H1 (cell line): ENCODE measurements at regions not wholly inside any gene's neighbourhood (a gene's known extent, or its start where the extent isn't known, plus 50 kb on each side); places are given as distances from the start of the nearest gene placed in this dataset.
A peak's percentile ranks its signal among the peaks of the same experiment; 100 is the strongest.

Experiments used
- CTCF ChIA-PET: fragments of 300-600 bp; sonication (Branson Sonifier 250); formaldehyde crosslinking; loops from one replicate; lab custom pipeline; 2021; ENCODE audit not compliant: partially characterized antibody; lab: Charles Lee
- POLR2A ChIA-PET: fragments of 300-600 bp; sonication (Branson Sonifier 250); formaldehyde crosslinking; loops from one replicate; lab custom pipeline; 2021; ENCODE audit warnings: inconsistent platforms; ENCODE audit not compliant: partially characterized antibody; lab: Charles Lee
- DNase-seq, 2 experiments: peaks; one replicate each; pipeline versions ENCODE4 v3.0.0 to v3.0.0-alpha.2; 2010 to 2022; ENCODE audit warnings: low spot score in 2 of 2, low read depth in 1 of 2, mixed read lengths in 1 of 2
- FAIRE-seq: peaks from 2 replicates; lab custom pipeline; 2011; peaks lifted over from hg19 to GRCh38; lab: Jason Lieb, UNC
- H2AFZ ChIP-seq: 2 replicates; pipeline ENCODE4 v1.8.1; 2012; ENCODE audit warnings: low read length, inconsistent platforms
- H2AK5ac ChIP-seq: 2 replicates; pipeline ENCODE4 v1.6.1; 2013; ENCODE audit warnings: low read depth, low read length
- H2BK120ac ChIP-seq: replicated peaks from 2 replicates; pipeline ENCODE3; 2013; ENCODE audit warnings: low read depth, low read length, inconsistent platforms
- H2BK12ac ChIP-seq: 2 replicates; pipeline ENCODE4 v1.6.1; 2013; ENCODE audit warnings: low read depth, low read length
- H2BK15ac ChIP-seq: 2 replicates; pipeline ENCODE4 v1.6.1; 2013; ENCODE audit warnings: low read length
- H2BK20ac ChIP-seq: 2 replicates; pipeline ENCODE4 v1.6.1; 2013; ENCODE audit warnings: low read length
- H2BK5ac ChIP-seq: 2 replicates; pipeline ENCODE4 v1.6.1; 2013; ENCODE audit warnings: low read depth, low read length
- H3K14ac ChIP-seq: 2 replicates; pipeline ENCODE4 v1.6.1; 2013; ENCODE audit warnings: inconsistent platforms; ENCODE audit not compliant: insufficient read length
- H3K18ac ChIP-seq: 2 replicates; pipeline ENCODE4 v1.6.1; 2013; ENCODE audit warnings: low read length; ENCODE audit errors: extremely low read depth
- H3K23ac ChIP-seq: 2 replicates; pipeline ENCODE4 v1.6.1; 2013; ENCODE audit warnings: inconsistent platforms; ENCODE audit not compliant: insufficient read length
- H3K23me2 ChIP-seq: 2 replicates; pipeline ENCODE4 v1.6.1; 2013; ENCODE audit warnings: low read depth, low read length
- H3K27ac ChIP-seq: 2 replicates; pipeline ENCODE4 v1.6.1; 2011; ENCODE audit warnings: low read depth, low read length, inconsistent platforms
- H3K27me3 ChIP-seq, 4 experiments: replicated peaks in 1 of 4; 1 replicate in 1 of 4; 2 replicates in 3 of 4; pipeline versions ENCODE4 v1.6.1 to v1.8.1; 2011 to 2013; ENCODE audit warnings: low read length in 3 of 4, mild to moderate bottlenecking in 3 of 4, inconsistent platforms in 2 of 4, mixed read lengths in 2 of 4, moderate library complexity in 1 of 4; ENCODE audit not compliant: control insufficient read depth in 3 of 4, insufficient read depth in 3 of 4; ENCODE audit errors: extremely low read depth in 1 of 4
- H3K36me3 ChIP-seq, 4 experiments: 2 replicates each; pipeline versions ENCODE4 v1.6.1 to v1.8.1; 2011 to 2013; ENCODE audit warnings: mild to moderate bottlenecking in 4 of 4, low read length in 3 of 4, moderate library complexity in 2 of 4, control low read depth in 1 of 4, inconsistent platforms in 1 of 4; ENCODE audit not compliant: insufficient read depth in 4 of 4, control insufficient read depth in 2 of 4
- H3K4ac ChIP-seq: replicated peaks from 2 replicates; pipeline ENCODE3; 2013; ENCODE audit warnings: low read length, low read depth, mixed read lengths, inconsistent platforms; ENCODE audit not compliant: insufficient read length
- H3K4me1 ChIP-seq, 4 experiments: replicated peaks in 1 of 4; 1 replicate in 1 of 4; 2 replicates in 3 of 4; pipeline versions ENCODE4 v1.6.1 to v1.8.1; 2011 to 2013; ENCODE audit warnings: low read length in 3 of 4, inconsistent platforms in 2 of 4, mixed read lengths in 1 of 4; ENCODE audit not compliant: insufficient read depth in 4 of 4, control insufficient read depth in 3 of 4
- H3K4me2 ChIP-seq, 2 experiments: 2 replicates each; pipeline versions ENCODE4 v1.6.1 to v1.8.1; 2011 to 2013; ENCODE audit warnings: low read depth in 2 of 2, low read length in 2 of 2, control low read depth in 1 of 2, inconsistent platforms in 1 of 2, mild to moderate bottlenecking in 1 of 2; ENCODE audit not compliant: insufficient read depth in 1 of 2
- H3K4me3 ChIP-seq, 4 experiments: fragments of 200-600, 300-600 bp in 1 of 4; sonication (generic), shearing (Covaris generic), sonication (Bioruptor Twin) in 1 of 4; 2 replicates each; pipeline versions ENCODE4 v1.5.1 to v1.8.1; 2011 to 2016; ENCODE audit warnings: low read length in 4 of 4, low read depth in 3 of 4, control low read depth in 2 of 4, inconsistent platforms in 2 of 4, mild to moderate bottlenecking in 2 of 4, mixed read lengths in 1 of 4, moderate library complexity in 1 of 4; ENCODE audit not compliant: insufficient read depth in 2 of 4; ENCODE audit errors: extremely low read depth in 1 of 4
- H3K56ac ChIP-seq: replicated peaks from 2 replicates; pipeline ENCODE3; 2013; ENCODE audit warnings: low read depth, mild to moderate bottlenecking, mixed read lengths, low read length, inconsistent platforms; ENCODE audit not compliant: insufficient read length
- H3K79me1 ChIP-seq: 2 replicates; pipeline ENCODE4 v1.6.1; 2013; ENCODE audit warnings: low read depth, low read length, control low read depth
- H3K79me2 ChIP-seq, 2 experiments: 2 replicates each; pipeline versions ENCODE4 v1.6.1 to v1.8.1; 2012 to 2013; ENCODE audit warnings: low read length in 2 of 2, mild to moderate bottlenecking in 2 of 2, inconsistent platforms in 1 of 2; ENCODE audit not compliant: insufficient read depth in 2 of 2, control insufficient read depth in 1 of 2
- H3K9ac ChIP-seq, 4 experiments: replicated peaks in 1 of 4; 1 replicate in 1 of 4; 2 replicates in 3 of 4; pipeline versions ENCODE4 v1.6.1 to v1.8.1; 2011 to 2013; ENCODE audit warnings: low read depth in 3 of 4, low read length in 3 of 4, control low read depth in 2 of 4, mild to moderate bottlenecking in 2 of 4, moderate library complexity in 2 of 4, inconsistent platforms in 1 of 4; ENCODE audit errors: extremely low read depth in 1 of 4
- H3K9me3 ChIP-seq, 2 experiments: 2 replicates each; pipeline versions ENCODE4 v1.6.1 to v1.8.1; 2012 to 2013; ENCODE audit warnings: mild to moderate bottlenecking in 2 of 2, moderate library complexity in 2 of 2, control low read depth in 1 of 2, inconsistent platforms in 1 of 2, low read depth in 1 of 2, low read length in 1 of 2, mixed read lengths in 1 of 2; ENCODE audit not compliant: insufficient read depth in 2 of 2
- H4K20me1 ChIP-seq, 2 experiments: replicated peaks in 1 of 2; 2 replicates each; pipeline versions ENCODE3 to v1.8.1; 2011 to 2013; ENCODE audit warnings: inconsistent platforms in 2 of 2, low read length in 2 of 2, mild to moderate bottlenecking in 1 of 2; ENCODE audit not compliant: insufficient read depth in 2 of 2, control insufficient read depth in 1 of 2
- H4K5ac ChIP-seq: 2 replicates; pipeline ENCODE4 v1.6.1; 2013; ENCODE audit warnings: low read length, low read depth, mixed read lengths, inconsistent platforms; ENCODE audit not compliant: insufficient read length
- H4K8ac ChIP-seq: 2 replicates; pipeline ENCODE4 v1.8.0; 2013; ENCODE audit warnings: mild to moderate bottlenecking, moderate library complexity, low read length, inconsistent platforms; ENCODE audit not compliant: insufficient read depth; ENCODE audit errors: extremely low read depth
- H4K91ac ChIP-seq: replicated peaks from 2 replicates; pipeline ENCODE3; 2013; ENCODE audit warnings: low read length, mixed read lengths, inconsistent platforms; ENCODE audit not compliant: insufficient read length
- ASH2L ChIP-seq: fragments of 200-600, 300-600 bp; sonication (generic); IDR thresholded peaks from one replicate; pipeline ENCODE4 v1.7.1; 2017; ENCODE audit warnings: low read length
- CHD2 ChIP-seq: IDR thresholded peaks from 2 replicates; pipeline ENCODE4 v1.6.1; 2012; ENCODE audit warnings: low read length, improper control_type of control experiment
- CREB1 ChIP-seq: IDR thresholded peaks from 2 replicates; pipeline ENCODE4 v1.6.1; 2012; ENCODE audit warnings: inconsistent platforms
- CTBP2 ChIP-seq: IDR thresholded peaks from 2 replicates; pipeline ENCODE4 v1.7.0; 2011; ENCODE audit warnings: borderline replicate concordance, mild to moderate bottlenecking, moderate library complexity, mixed read lengths, low read length; ENCODE audit not compliant: insufficient read depth, insufficient read length
- EZH2 ChIP-seq: fragments of 200-600 bp; sonication (generic); IDR thresholded peaks from 2 replicates; pipeline ENCODE4 v1.7.1; 2012; ENCODE audit warnings: low read depth, mild to moderate bottlenecking, moderate library complexity, low read length, inconsistent platforms; ENCODE audit not compliant: severe bottlenecking
- KDM1A ChIP-seq: fragments of 200-600, 300-600 bp; sonication (generic); IDR thresholded peaks from 2 replicates; pipeline ENCODE4 v1.7.1; 2016; ENCODE audit warnings: mild to moderate bottlenecking, low read length, borderline replicate concordance
- POLR2AphosphoS5 ChIP-seq: IDR thresholded peaks from 2 replicates; pipeline ENCODE4 v1.6.1; 2011; ENCODE audit warnings: low read depth, low read length
- RAD21 ChIP-seq, 2 experiments: IDR thresholded peaks in 1 of 2; conservative IDR thresholded peaks in 1 of 2; 2 replicates each; pipeline ENCODE4 v1.6.1; 2011; ENCODE audit warnings: low read depth in 2 of 2, low read length in 2 of 2, improper control_type of control experiment in 1 of 2, inconsistent platforms in 1 of 2, mild to moderate bottlenecking in 1 of 2, moderate library complexity in 1 of 2
- SIX5 ChIP-seq: IDR thresholded peaks from 2 replicates; pipeline ENCODE4 v1.6.1; 2011; ENCODE audit warnings: mild to moderate bottlenecking, low read depth, low read length
- WGBS, 2 experiments: shearing (Covaris generic) in 1 of 2; methylation state at CpG; one replicate each; pipeline versions ENCODE4 v1.1.6 to v1.1.7; 2013 to 2015; ENCODE audit warnings: low lambda C conversion rate in 2 of 2, mixed read lengths in 2 of 2, inconsistent platforms in 1 of 2, low coverage in 1 of 2, missing lambda C conversion rate in 1 of 2; ENCODE audit not compliant: insufficient replicate concordance in 2 of 2, insufficient coverage in 1 of 2, insufficient read length in 1 of 2; ENCODE audit errors: extremely low coverage in 1 of 2, missing lambda C conversion rate in 1 of 2; 5-methylcytosine and 5-hydroxymethylcytosine counted together

GRCh38 chr18:22515250-22515649, 97.5 kb upstream of the CTAGE1 start:
- no peak for DNase-seq
- H4K91ac ChIP-seq: no peak overlapping the region
- POLR2A ChIA-PET: no interaction called here

More at GRCh38 chr18:22515250-22515649, 97.5 kb upstream of the CTAGE1 start:
- H3K27ac ChIP-seq: no peak overlapping the region
- H3K23ac ChIP-seq: no peak overlapping the region
- no peaks in the 10 kb centered on the region for H3K27me3 ChIP-seq
- no peaks in the 10 kb centered on the region for H3K9me3 ChIP-seq
- H2BK12ac ChIP-seq: no peak overlapping the region
- no peak overlapping the region for H3K56ac ChIP-seq
- H2BK120ac ChIP-seq: no peak overlapping the region
- H3K79me1 ChIP-seq: no peaks in the 10 kb centered on the region
- H3K9ac ChIP-seq: no peak overlapping the region
- H4K5ac ChIP-seq: no peak overlapping the region
- TF ChIP-seq CTBP2 (no peak), CHD2 (no peak), POLR2AphosphoS5 (no peak), SIX5 (no peak), EZH2 (no peak), KDM1A (no peak), RAD21 (IDR thresholded peaks at IDR 0.05 in 1 of 2, conservative IDR thresholded peaks at IDR 0.05 in 1 of 2; ENCODE audit: low read depth in 2 of 2, low read length in 2 of 2) (no peak), ASH2L (no peak), CREB1 (no peak)
- FAIRE-seq: no peak
- no peak overlapping the region for H2BK15ac ChIP-seq
- H2BK20ac ChIP-seq: no peak overlapping the region
- no peak overlapping the region for H3K4ac ChIP-seq
- no peak overlapping the region for H4K8ac ChIP-seq
- CTCF ChIA-PET: interaction anchor here (1.1 kb wide), 1 partner anchor 137 kb away, joined by 4 read pairs; no protein-coding TSS in a partner anchor
- 0 out of 2 replicates have a peak overlapping the region, but pooled peaks have one; percentile 60 for H2AFZ ChIP-seq
- no peak overlapping the region for H2AK5ac ChIP-seq
- no peaks in the 10 kb centered on the region for H3K4me1 ChIP-seq
- H3K23me2 ChIP-seq: no peaks in the 10 kb centered on the region
- no peak overlapping the region for H3K4me2 ChIP-seq
- H3K18ac ChIP-seq: no peak overlapping the region
- no peaks in the 10 kb centered on the region for H4K20me1 ChIP-seq
- no peak overlapping the region for H2BK5ac ChIP-seq
- no peak overlapping the region for H3K14ac ChIP-seq
- H3K79me2 ChIP-seq: no peaks in the 10 kb centered on the region
- no peaks in the 10 kb centered on the region for H3K36me3 ChIP-seq
- 94% methylated on average over 9 of the region's 9 CpGs; no CpG with 5 or more reads in 1 of the 2 experiments for WGBS, 2 experiments
- no peak overlapping the region for H3K4me3 ChIP-seq
